Memory B cell (primary cell): ENCODE measurements at regions not wholly inside any gene's neighbourhood (a gene's known extent, or its start where the extent isn't known, plus 50 kb on each side); places are given as distances from the start of the nearest gene placed in this dataset.
A peak's percentile ranks its signal among the peaks of the same experiment; 100 is the strongest.
"Not testable (repeated sequence)": the region's sequence is repeated elsewhere in the genome, so short reads cannot be mapped to it uniquely, and the experiment has no call there.

Source experiments
- ATAC-seq: fragments of 150-1000 bp; cut with Tn5 transposase; 2 replicates; pipeline ENCODE4 v1.10.0; 2021; ENCODE audit warnings: low read depth, mild to moderate bottlenecking, moderate library complexity
- DNase-seq, 2 donors: peaks; one replicate each; pipeline ENCODE4 v3.0.0; 2022; ENCODE audit warnings: low spot score in 2 of 2
- H3K27ac Mint-ChIP-seq: one replicate; pipeline ENCODE4 v1.8.0; 2022; ENCODE audit warnings: mild to moderate bottlenecking, moderate library complexity, mixed read lengths
- H3K27me3 Mint-ChIP-seq: one replicate; pipeline ENCODE4 v1.8.0; 2022; ENCODE audit warnings: mixed read lengths
- H3K36me3 Mint-ChIP-seq: one replicate; pipeline ENCODE4 v1.8.0; 2022; ENCODE audit warnings: mild to moderate bottlenecking, mixed read lengths
- H3K4me1 Mint-ChIP-seq: one replicate; pipeline ENCODE4 v1.8.0; 2022; ENCODE audit warnings: mixed read lengths
- H3K4me3 Mint-ChIP-seq: one replicate; pipeline ENCODE4 v1.8.0; 2022; ENCODE audit warnings: mild to moderate bottlenecking, moderate library complexity, mixed read lengths
- H3K9me3 Mint-ChIP-seq: one replicate; pipeline ENCODE4 v1.8.0; 2022; ENCODE audit warnings: mixed read lengths

DNA sequence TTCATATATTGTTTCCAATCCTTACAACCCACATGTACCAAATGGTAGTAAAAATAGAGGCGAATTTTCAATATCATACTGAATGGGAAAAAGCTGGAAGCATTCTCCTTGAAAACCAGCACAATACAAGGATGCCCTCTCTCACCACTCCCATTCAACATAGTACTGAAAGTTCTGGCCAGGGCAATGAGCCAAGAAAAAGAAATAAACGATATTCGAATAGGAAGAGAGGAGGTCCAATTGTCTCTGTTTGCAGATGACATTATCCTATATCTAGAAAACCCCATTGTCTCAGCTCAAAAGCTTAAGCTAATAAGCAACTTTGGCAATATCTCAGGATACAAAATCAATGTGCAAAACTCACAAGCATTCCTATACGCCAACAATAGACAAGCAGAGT lies 346.4 kb upstream of the JARID2 start:
- H3K27ac Mint-ChIP-seq, H3K4me3 Mint-ChIP-seq, H3K27me3 Mint-ChIP-seq, DNase-seq, ATAC-seq, H3K36me3 Mint-ChIP-seq, H3K9me3 Mint-ChIP-seq: not testable (repeated sequence)
- peaks cover 12% of the 10 kb centered on the region for H3K4me1 Mint-ChIP-seq

DNA sequence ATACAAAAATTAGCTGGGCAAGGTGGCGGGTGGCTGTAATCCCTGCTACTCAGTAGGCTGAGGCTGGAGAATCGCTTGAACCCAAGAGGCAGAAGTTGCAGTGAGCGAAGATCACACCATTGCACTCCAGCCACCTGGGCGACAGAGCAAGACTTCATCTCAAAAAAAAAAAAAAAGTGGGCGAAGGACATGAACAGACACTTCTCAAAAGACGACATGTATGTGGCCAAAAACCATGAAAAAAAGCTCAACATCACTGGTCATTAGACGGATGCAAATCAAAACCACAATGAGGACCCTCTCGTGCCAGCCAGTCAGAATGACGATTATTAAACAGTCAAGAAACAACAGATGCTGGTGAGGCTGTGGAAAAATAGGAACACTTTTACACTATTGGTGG lies 344.9 kb upstream of the JARID2 start:
- no peak for ATAC-seq

DNA sequence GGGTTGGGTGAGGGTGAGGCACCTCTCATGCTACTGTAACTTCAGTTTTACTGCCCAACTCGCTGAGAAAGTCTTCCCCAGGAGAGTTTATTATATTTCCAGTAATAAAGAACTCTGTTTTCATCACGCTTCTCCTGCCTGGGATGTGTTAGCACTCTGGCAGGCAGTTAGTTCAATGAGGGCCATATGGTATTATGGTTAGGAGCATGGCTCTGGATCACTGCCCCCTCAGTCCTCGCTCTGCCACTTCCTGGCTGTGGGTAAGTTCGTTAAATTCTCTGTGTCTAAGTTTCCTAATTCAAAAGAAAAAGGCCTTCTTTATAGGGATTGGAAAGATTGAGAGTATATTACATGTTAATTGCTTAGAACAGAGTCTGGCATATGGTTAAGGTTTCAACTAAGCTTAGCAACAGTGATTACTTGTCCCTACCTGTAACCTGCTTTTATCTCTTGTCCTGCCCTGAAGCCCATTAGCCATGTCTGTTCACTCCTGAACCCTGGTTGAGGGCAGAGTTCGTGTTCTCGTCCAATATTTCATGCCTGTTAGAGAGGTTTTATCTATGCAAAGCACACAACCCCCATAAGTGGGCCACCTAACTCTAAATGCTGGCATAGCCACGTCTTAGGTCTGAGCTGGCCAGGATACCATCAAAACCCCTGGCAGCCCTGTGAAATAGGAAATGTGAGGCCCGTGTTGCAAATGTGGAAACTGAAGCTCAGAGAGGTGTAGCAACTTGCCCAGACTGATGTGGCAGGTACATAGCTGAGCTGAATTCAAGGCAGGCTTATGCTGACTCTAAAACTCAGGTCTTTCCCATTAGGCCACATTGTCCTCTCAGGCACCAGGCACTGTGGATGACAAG lies 342.5 kb upstream of the JARID2 start:
- Mint-ChIP-seq H3K36me3 (no peaks in the 10 kb centered on the region), H3K9me3 (peaks cover 3% of the 10 kb centered on the region), H3K27me3 (no peaks in the 10 kb centered on the region), H3K4me1 (peaks cover 9% of the 10 kb centered on the region), H3K27ac (no peak overlapping the region), H3K4me3 (no peak overlapping the region)
- ATAC-seq: peak; percentile 72
- no peak for DNase-seq

More for the DNA sequence above, 344.9 kb upstream of the JARID2 start:
- Mint-ChIP-seq H3K27me3 (no peaks in the 10 kb centered on the region), H3K27ac (no peak overlapping the region), H3K9me3 (peaks cover 3% of the 10 kb centered on the region), H3K36me3 (no peaks in the 10 kb centered on the region), H3K4me1 (peaks cover 12% of the 10 kb centered on the region), H3K4me3 (no peak overlapping the region)
- DNase-seq: no peak

DNA sequence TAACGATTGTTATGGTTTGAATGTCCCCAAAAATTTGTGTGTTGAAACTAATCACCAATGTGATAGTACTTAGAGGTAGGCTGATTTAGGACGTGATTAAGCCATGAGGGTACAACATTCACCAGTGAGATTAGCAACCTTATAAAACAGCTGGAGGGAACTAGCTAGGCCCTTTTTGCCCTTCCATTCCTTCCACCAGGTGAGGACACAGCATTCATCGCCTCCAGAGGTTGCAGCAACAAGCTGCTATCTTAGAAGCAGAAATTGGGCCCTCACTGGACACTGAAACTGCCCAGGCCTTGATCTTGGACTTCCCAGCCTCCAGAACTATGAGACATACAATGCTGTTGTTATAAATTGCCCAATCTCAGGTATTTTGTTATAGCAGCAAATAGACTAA lies 340.7 kb upstream of the JARID2 start:
- peaks cover 12% of the 10 kb centered on the region for H3K4me1 Mint-ChIP-seq
- no peaks in the 10 kb centered on the region for H3K27me3 Mint-ChIP-seq
- ATAC-seq: no peak
- no peaks in the 10 kb centered on the region for H3K9me3 Mint-ChIP-seq
- no peak overlapping the region for H3K4me3 Mint-ChIP-seq
- DNase-seq: no peak
- no peaks in the 10 kb centered on the region for H3K36me3 Mint-ChIP-seq
- no peak overlapping the region for H3K27ac Mint-ChIP-seq

DNA sequence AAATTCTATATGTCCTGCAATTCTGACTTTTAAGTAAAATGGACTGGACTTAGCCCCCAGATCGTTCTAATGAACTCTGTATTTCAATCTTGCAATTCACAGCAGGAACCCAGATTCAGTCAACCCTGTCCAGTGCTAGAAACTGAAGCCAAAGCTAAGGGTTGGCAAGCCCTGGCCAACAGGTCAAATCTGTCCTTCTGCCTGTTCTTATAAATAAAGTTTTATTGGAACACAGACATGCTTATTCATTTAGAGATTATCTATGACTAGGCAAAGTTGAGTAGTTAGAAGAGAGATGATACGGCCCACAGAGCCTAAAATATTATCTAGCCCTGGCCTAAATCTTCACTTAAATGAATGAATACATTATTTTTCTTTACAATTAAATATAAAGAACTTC lies 339.2 kb upstream of the JARID2 start:
- Mint-ChIP-seq H3K4me3 (no peak overlapping the region), H3K9me3 (no peaks in the 10 kb centered on the region), H3K36me3 (no peaks in the 10 kb centered on the region), H3K4me1 (peaks cover 26% of the 10 kb centered on the region), H3K27ac (no peak overlapping the region), H3K27me3 (no peaks in the 10 kb centered on the region)
- DNase-seq (no peak), ATAC-seq (no peak)

DNA sequence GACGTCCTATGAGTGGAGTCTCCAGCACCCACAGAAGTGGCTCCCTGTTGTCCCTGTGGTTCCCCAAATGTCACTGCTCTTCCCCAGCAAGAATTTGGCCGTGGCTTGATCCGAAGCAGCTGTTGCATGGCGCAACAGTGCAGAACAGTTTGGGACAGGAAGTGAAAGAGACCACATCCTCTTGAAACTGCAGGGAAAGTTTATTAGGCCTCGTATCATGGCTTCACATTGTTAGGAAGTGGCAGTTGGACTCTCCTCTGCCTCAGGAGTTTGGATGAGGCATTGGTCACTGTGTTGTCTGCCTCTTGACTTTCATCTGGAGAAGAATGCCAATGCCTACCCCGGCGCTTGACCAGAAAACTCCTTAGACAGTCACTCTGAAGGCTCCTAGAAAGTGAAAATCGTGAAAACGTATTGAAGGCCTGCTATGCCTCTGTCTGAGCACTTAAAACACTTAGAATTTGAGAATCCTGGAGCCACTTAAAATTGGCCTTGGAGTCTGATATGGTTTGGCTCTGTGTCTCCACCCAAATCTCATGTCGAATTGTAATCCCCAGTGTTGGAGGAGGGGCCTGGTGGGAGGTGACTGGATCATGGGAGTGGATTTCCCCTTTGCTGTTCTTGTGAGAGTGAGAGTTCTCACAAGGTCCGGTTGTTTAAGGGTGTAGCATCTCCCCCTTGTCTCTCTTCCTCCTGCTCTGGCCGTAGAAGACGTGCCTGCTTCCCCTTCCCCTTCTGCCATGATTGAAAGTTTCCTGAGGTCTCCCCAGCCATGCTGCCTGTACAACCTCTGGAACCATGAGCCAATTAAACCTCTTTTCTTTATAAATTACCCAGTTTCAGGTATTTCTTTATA lies 334.9 kb upstream of the JARID2 start:
- peaks cover 24% of the 10 kb centered on the region for H3K4me1 Mint-ChIP-seq
- no peaks in the 10 kb centered on the region for H3K36me3 Mint-ChIP-seq
- H3K27ac Mint-ChIP-seq: peak overlapping the region; percentile 84
- no peaks in the 10 kb centered on the region for H3K27me3 Mint-ChIP-seq
- H3K4me3 Mint-ChIP-seq: peak overlapping the region; percentile 82
- H3K9me3 Mint-ChIP-seq: no peaks in the 10 kb centered on the region
- ATAC-seq: peak; percentile 97
- peak; percentile 32 to 44 for DNase-seq

DNA sequence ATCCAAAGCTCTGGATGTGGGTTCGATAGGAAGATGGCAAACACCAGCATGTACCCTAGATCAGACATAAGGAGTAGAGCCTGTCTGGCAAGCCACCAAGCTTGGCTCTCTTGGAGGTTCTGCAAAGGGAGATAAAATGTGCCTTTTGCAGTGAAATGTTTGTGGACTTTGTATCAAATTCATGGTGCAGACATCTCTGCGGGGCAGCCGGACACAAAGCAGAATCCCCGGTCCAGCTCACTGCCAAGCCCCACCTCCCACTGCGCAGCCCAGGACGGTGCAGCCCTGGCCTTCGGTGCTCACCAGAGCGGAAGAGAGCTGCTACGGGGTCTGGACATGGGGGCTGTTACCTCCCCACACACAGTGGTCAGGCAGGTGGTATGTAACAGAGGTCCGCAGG lies 333.6 kb upstream of the JARID2 start:
- H3K4me3 Mint-ChIP-seq: no peak overlapping the region
- no peak for DNase-seq
- H3K9me3 Mint-ChIP-seq: no peaks in the 10 kb centered on the region
- no peaks in the 10 kb centered on the region for H3K27me3 Mint-ChIP-seq
- H3K27ac Mint-ChIP-seq: no peak overlapping the region
- no peak for ATAC-seq
- H3K4me1 Mint-ChIP-seq: peaks cover 24% of the 10 kb centered on the region
- no peaks in the 10 kb centered on the region for H3K36me3 Mint-ChIP-seq

DNA sequence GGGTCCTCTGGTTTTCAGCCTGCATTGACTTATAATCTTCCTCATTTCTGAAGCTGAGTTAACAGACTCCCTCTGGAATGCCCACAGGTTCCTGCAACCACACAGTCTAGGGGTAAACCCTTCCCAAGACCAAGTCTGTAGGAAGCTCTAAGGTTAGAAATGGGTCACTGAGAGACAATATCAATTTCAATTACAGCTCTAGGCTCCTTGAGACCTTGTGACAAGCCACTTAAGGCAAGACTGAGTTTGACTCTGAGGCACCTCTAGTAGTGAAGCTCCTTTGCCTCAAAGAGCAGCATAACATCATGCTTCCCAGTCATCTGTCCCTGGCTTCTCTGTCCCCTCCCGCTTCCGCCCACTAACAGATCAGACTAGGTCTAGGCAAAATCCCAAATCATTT lies 333.2 kb upstream of the JARID2 start:
- Mint-ChIP-seq H3K9me3 (no peaks in the 10 kb centered on the region), H3K4me3 (no peak overlapping the region), H3K4me1 (peaks cover 24% of the 10 kb centered on the region), H3K36me3 (no peaks in the 10 kb centered on the region), H3K27me3 (no peaks in the 10 kb centered on the region), H3K27ac (no peak overlapping the region)
- DNase-seq (no peak), ATAC-seq (no peak)

DNA sequence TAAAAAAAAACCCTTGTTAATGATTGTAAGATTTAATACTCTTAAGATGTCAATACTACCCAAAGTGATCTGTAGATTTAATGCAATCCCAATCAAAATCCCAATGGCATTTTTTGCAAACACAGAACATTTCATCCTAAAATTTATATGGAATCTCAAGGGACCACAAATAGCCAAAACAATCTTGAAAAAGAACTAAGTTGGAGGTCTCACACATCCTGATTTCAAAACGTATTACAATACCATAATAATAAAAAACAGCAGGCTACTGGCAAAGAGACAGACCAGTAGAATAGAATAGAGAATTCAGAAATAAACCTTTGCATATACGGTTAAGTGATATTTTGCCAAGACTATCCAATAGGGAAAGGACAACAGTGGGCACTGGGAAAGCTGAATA lies 331.9 kb upstream of the JARID2 start:
- Mint-ChIP-seq H3K4me3 (no peak overlapping the region), H3K36me3 (no peaks in the 10 kb centered on the region), H3K27ac (no peak overlapping the region), H3K4me1 (peaks cover 24% of the 10 kb centered on the region), H3K9me3 (no peaks in the 10 kb centered on the region), H3K27me3 (no peaks in the 10 kb centered on the region)
- no peak for DNase-seq
- no peak for ATAC-seq

DNA sequence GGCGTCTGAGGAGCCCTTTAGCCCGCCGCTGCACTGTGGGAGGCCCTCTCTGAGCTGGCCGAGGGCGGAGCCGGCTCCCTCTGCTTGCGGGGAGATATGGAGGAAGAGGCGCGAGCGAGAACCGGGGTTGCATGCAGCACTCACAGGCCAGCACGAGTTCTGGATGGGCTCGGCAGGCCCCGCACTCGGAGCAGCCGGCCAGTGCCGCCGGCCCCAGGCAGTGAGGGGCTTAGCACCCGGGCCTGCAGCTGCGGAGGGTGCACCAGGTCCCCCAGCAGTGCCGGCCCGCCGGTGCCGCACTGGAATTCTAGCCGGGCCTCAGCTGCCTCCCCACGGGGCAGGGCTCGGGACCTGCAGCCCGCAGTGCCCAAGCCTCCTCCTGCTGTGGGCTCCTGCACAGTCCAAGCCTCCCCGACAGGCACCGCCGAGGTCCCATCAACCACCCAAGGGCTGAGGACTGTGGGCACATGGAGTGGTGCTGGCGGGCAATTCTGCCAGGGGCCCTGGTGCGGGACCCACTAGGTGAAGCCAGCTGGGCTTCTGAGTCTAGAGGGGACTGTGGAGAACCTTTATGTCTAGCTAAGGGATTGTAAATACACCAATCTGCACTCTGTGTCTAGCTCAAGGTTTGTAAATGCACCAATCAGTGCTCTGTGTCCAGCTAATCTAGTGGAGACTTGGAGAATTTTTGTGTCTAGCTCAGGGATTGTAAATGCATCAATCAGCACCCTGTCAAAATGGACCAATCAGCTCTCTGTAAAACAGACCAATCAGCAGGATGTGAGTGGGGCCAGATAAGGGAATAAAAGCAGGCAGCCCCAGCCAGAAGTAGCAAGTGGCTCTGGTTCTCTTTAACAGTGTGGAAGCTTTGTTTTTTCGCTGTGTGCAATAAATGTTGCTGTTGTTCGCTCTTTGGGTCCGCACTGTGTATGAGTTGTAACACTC lies 329.7 kb upstream of the JARID2 start:
- H3K9me3 Mint-ChIP-seq: no peaks in the 10 kb centered on the region
- H3K4me3 Mint-ChIP-seq: no peak overlapping the region
- peaks cover 11% of the 10 kb centered on the region for H3K4me1 Mint-ChIP-seq
- DNase-seq (no peak), ATAC-seq (no peak)
- no peak overlapping the region for H3K27ac Mint-ChIP-seq
- H3K27me3 Mint-ChIP-seq: no peaks in the 10 kb centered on the region
- no peaks in the 10 kb centered on the region for H3K36me3 Mint-ChIP-seq

DNA sequence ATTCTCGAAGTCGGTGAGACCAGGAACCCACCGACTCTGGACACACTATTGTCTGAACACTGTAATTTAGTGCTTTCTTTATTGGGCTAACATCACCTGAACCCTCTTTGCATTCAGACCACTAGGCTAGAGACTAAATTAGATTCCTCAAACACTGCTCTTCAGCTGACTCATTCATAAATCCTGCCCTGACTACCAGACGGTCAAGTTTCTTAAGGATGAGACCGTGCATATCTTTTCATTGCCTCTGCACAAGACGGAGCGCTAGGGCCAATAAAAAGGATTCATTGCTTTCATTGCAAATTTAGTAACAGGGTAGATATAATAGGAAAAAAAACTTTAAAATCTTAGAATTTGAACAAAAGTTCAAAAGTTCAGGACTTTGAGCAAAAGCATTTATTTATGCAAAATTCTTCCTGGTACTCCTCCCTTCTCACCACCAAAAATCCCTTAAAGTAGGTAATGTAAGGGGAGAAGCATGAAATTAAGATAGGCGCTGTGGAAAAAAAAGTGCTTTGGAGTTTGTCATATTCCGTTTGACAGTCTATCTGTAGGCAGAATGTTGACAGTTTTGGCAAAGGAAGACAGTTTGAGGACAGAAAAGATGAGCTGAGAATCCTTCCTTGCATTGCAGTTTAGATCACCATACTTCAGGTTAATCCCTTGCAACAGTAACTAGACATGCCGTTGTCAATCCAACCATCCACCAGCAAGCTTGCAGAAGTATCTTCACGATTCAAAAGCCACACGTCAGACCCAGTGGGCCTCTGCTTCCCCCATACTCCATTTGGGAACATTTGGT lies 328.6 kb upstream of the JARID2 start:
- Mint-ChIP-seq H3K36me3 (no peaks in the 10 kb centered on the region), H3K27me3 (no peaks in the 10 kb centered on the region), H3K27ac (no peak overlapping the region), H3K4me1 (peaks cover 5% of the 10 kb centered on the region), H3K4me3 (no peak overlapping the region), H3K9me3 (no peaks in the 10 kb centered on the region)
- DNase-seq (no peak), ATAC-seq (no peak)

DNA sequence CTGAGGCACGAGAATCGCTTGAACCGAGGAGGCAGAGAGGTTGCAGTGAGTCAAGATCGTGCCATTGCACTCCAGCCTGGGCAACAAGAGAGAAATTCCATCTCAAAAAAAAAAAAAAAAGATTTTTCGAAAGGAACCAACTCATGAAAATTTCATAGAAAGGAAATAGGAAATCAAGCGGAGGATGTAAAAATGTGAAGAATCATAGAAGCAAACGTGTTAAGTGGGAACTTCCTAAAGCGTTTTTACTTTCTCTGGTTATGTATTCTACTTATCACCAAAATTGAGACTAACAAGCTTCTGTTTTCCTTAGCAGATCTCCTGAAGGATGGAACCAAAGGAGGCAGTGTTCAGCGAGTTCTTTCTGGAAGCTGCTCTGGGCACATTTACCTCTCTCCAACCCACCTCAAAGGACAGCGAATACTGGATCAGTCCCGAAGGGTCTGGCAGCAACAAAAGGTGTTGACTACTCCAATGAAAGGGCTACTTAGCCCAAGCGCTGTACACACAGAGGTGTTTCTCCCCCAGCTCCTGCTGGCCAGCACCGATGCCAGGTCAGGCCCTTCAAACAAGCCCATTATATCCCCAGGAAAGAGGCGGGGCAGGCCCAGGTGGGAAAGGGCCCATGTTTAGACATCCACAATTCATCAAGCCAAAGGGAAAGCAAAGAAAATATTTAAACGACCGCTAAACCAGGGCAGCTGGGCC lies 327.5 kb upstream of the JARID2 start:
- Mint-ChIP-seq H3K27ac (no peak overlapping the region), H3K4me3 (no peak overlapping the region), H3K9me3 (no peaks in the 10 kb centered on the region), H3K27me3 (no peaks in the 10 kb centered on the region), H3K36me3 (no peaks in the 10 kb centered on the region), H3K4me1 (peaks cover 5% of the 10 kb centered on the region)
- ATAC-seq: no peak
- DNase-seq: no peak
